Ovary (tissue), 7 donors: ENCODE measurements at regions not wholly inside any gene's neighbourhood (a gene's known extent, or its start where the extent isn't known, plus 50 kb on each side); places are given as distances from the start of the nearest gene placed in this dataset.

Experiments used
- DNase-seq, 5 donors: peaks; one replicate each; pipeline ENCODE4 v3.0.0-alpha.2; 2019 to 2020
- H3K27ac ChIP-seq, 2 donors: fragments of 200-600 bp; one replicate each; pipeline versions ENCODE4 v1.5.1 to v1.8.0; 2019 to 2022
- H3K27me3 ChIP-seq: fragments of 200-600 bp; one replicate; pipeline ENCODE4 v1.8.0; 2022
- H3K36me3 ChIP-seq: fragments of 200-600 bp; sonication (generic); one replicate; pipeline ENCODE4 v1.5.1; 2019
- H3K4me1 ChIP-seq: one replicate; pipeline ENCODE4 v1.8.1; 2013; ENCODE audit warnings: mild to moderate bottlenecking, moderate library complexity; ENCODE audit not compliant: insufficient read depth
- H3K4me3 ChIP-seq: fragments of 200-600 bp; sonication (generic); one replicate; pipeline ENCODE4 v1.5.1; 2017
- H3K9me3 ChIP-seq, 2 donors: fragments of 200-600 bp in 1 of 2; sonication (generic) in 1 of 2; one replicate each; pipeline versions ENCODE4 v1.5.1 to v1.8.1; 2013 to 2019; ENCODE audit warnings: mild to moderate bottlenecking in 1 of 2, moderate library complexity in 1 of 2
- EP300 ChIP-seq: sonication (generic); formaldehyde crosslinking; IDR thresholded peaks from one replicate; pipeline ENCODE4 v1.6.1; 2017; ENCODE audit warnings: antibody characterized with exemption
- POLR2A ChIP-seq: fragments of 450-650 bp; IDR thresholded peaks from one replicate; pipeline ENCODE4 v1.6.1; 2017; ENCODE audit warnings: antibody characterized with exemption, mild to moderate bottlenecking, moderate library complexity
- WGBS, 3 donors: extraction: QIAGEN DNeasy Blood & Tissue Kit in 1 of 3; methylation state at CpG; one replicate each; pipeline versions ENCODE4 v1.1.5 to v1.1.7; 2013 to 2017; 5-methylcytosine and 5-hydroxymethylcytosine counted together
- intact Hi-C, 4 donors: fragments of 100-400 bp; cut with DNase I; formaldehyde crosslinking; loops; one replicate each; pipeline versions ENCODE4 v1.11.0 to v1.15.1; 2022 to 2023
- TF ChIP-seq, protein P1 (sequence below), 3 donors: fragments of 450-650 bp in 2 of 3; fragments of 200-600 bp in 1 of 3; IDR thresholded peaks; one replicate each; pipeline versions ENCODE4 v1.5.1 to v1.8.0; 2016 to 2022; ENCODE audit warnings: antibody characterized with exemption in 3 of 3, mild to moderate bottlenecking in 1 of 3
- donor health status: DM: no; HTN: no; CAD: no; lungs with moderate emphysema.
- donor health status: DM: no; HTN: no; CAD: no.
- donor health status: Bipolar disorder and iron deficiency.
- donor health status: DM: no; HTN: no; CAD: no.
- donor health status: DM: yes; HTN: yes; CAD: no.

DNA sequence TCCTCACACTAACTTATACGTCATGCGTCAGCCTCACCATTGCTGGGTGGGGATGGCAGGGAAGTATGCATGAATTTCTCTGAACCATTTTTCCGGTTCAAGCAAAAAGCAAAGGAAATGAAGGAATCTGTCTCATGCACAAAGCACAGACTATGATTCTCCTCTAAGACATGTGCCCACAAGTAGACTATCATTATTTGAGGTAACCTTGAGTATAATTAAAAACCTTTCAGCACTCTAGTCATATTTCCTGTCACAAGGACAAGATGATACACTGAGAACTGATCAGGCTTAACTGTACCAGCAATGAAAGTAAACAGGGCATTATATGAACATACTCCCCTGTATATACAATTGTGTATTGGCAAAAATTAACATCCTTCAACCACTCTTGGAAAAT lies 56.7 kb upstream of the TSC22D2 start:
- Histone ChIP-seq H3K27me3 (no peaks in the 10 kb centered on the region), H3K4me3 (no peak overlapping the region), H3K27ac (no peak overlapping the region), H3K4me1 (no peaks in the 10 kb centered on the region), H3K9me3 (no peaks in the 10 kb centered on the region), H3K36me3 (no peaks in the 10 kb centered on the region)
- no peak for DNase-seq
- 90 to 94% (median 91%) methylated on average over 3 of the region's 3 CpGs for WGBS, 3 donors
- intact Hi-C loops, result no loop called here
- no peak for TF ChIP-seq EP300
- TF ChIP-seq, protein P1, sequence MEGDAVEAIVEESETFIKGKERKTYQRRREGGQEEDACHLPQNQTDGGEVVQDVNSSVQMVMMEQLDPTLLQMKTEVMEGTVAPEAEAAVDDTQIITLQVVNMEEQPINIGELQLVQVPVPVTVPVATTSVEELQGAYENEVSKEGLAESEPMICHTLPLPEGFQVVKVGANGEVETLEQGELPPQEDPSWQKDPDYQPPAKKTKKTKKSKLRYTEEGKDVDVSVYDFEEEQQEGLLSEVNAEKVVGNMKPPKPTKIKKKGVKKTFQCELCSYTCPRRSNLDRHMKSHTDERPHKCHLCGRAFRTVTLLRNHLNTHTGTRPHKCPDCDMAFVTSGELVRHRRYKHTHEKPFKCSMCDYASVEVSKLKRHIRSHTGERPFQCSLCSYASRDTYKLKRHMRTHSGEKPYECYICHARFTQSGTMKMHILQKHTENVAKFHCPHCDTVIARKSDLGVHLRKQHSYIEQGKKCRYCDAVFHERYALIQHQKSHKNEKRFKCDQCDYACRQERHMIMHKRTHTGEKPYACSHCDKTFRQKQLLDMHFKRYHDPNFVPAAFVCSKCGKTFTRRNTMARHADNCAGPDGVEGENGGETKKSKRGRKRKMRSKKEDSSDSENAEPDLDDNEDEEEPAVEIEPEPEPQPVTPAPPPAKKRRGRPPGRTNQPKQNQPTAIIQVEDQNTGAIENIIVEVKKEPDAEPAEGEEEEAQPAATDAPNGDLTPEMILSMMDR (IDR thresholded peaks at IDR 0.05), result no peak
- no peak for TF ChIP-seq POLR2A

DNA sequence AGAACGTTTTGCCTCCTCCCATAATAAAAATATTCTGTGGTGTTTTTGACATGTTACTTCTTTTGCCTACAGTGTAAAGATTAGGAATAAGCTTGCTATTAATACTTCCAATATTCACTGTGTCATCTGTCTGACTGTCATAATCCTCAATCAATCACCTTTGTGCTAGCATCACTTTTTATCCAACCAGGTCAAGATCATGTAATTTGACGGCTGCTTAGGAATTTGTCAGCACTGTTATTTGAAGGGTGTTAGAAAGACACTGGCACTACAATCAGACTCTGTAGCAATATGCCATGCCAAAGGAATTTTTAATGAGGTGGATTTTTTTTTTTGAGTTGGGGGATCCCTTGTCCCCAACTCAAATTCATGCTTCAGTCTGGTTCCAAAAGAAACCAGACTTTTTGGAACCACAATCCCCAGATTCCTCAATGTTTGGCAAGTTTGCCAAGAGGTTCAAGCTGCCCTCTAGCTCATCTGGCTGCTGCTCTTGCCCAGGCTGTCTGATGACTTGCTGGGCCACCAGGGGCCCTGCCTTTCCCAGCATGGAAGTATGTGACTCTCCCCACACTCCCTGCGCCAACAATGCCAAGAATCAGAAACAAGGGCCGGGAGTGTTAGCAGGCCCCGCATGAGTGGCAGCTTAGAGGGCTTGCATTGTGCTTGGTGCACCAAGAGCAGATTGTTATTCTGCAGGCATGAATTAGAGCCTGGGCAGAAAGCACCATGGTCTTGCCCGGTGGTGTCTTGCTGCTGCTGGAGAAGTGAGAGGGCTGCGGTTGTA lies 58.6 kb upstream of the TSC22D2 start:
- Histone ChIP-seq H3K9me3 (no peaks in the 10 kb centered on the region), H3K4me3 (no peak overlapping the region), H3K27ac (no peak overlapping the region), H3K27me3 (no peaks in the 10 kb centered on the region), H3K36me3 (no peaks in the 10 kb centered on the region), H3K4me1 (no peaks in the 10 kb centered on the region)
- 75 to 92% (median 89%) methylated on average over 7 of the region's 7 CpGs for WGBS, 3 donors
- TF ChIP-seq EP300, result no peak
- no peak for TF ChIP-seq POLR2A
- TF ChIP-seq, protein P1 (IDR thresholded peaks at IDR 0.05), result no peak
- intact Hi-C loops, result no loop called here
- DNase-seq, result no peak

DNA sequence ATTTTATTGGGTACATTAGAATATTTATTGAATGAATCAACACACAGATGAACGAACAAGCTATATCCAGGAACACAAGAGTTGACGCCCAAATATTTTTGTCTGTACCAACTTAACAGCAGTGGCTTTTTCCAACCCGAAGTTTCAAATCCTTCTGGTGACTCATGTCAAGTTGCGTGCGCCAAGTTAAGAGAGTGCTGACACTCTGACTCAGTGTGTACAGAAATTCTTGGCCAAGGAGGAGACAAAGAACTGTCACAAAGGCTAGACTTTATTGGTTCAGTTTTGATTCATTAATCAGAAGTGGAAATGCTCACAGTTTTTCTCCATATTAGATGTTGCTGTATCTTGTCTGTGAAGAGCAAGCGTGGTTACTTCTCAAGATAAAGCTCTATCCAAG lies 59.6 kb upstream of the TSC22D2 start:
- Histone ChIP-seq H3K9me3 (no peaks in the 10 kb centered on the region), H3K27ac (no peak overlapping the region), H3K4me3 (no peak overlapping the region), H3K27me3 (no peaks in the 10 kb centered on the region), H3K36me3 (no peaks in the 10 kb centered on the region), H3K4me1 (no peaks in the 10 kb centered on the region)
- 42 to 63% (median 56%) methylated on average over 6 of the region's 6 CpGs for WGBS, 3 donors
- no peak for DNase-seq
- TF ChIP-seq POLR2A, result no peak
- TF ChIP-seq, protein P1 (IDR thresholded peaks at IDR 0.05), result no peak
- TF ChIP-seq EP300, result no peak
- intact Hi-C loops, result no loop called here

DNA sequence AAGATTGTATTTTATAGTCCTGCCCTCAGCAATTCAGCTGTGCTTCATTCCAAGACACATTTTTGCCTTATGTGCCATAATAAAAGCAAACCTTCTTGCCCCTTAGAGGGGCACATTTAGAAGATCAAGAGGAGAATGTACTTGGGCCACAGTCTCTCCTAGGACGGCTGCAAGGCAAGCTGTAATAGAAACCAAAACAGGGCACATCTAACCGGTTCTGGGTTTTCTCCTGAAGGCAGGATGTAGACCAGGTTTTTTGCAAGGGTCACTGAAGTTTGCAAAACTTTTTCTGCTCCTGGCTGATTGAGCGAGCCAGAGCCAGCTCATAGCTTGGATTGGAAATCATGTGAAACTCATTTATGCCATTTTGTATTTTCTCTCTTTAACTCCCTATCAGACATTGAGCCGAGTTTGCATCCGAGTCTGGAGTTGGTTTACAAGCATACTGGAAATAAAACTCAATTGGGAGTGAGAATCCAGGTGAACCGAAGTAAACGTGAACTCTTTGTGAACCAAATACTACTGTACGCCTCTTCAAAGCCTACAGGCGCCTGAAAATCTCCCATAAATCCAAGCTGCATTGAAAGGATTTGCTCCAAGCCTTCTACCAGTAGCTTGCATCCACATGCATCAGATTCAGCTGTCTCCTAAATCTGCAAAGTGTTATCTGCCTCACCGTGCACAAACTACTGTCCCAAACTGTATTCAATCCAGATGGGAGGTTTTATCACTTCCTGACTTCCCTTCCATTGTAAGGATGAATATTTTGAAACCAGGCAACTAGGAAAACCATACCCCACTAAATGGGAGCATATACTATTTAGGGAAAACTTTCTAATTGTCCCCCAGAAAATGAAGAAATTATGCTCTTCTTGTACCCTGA lies 60.9 kb upstream of the TSC22D2 start:
- Histone ChIP-seq H3K9me3 (no peaks in the 10 kb centered on the region), H3K27me3 (no peaks in the 10 kb centered on the region), H3K27ac (no peak overlapping the region), H3K4me3 (no peak overlapping the region), H3K4me1 (no peaks in the 10 kb centered on the region), H3K36me3 (no peaks in the 10 kb centered on the region)
- no peak for DNase-seq
- intact Hi-C loops, result no loop called here
- 52 to 62% (median 59%) methylated on average over 10 of the region's 10 CpGs for WGBS, 3 donors
- TF ChIP-seq EP300, result no peak
- no peak for TF ChIP-seq POLR2A
- TF ChIP-seq, protein P1 (IDR thresholded peaks at IDR 0.05), result no peak
